NCI-H748 (cell line): ENCODE measurements at regions not wholly inside any gene's neighbourhood (a gene's known extent, or its start where the extent isn't known, plus 50 kb on each side); places are given as distances from the start of the nearest gene placed in this dataset.
"Not testable (repeated sequence)": the region's sequence is repeated elsewhere in the genome, so short reads cannot be mapped to it uniquely, and the experiment has no call there.

Experiments used
- DNase-seq: peaks from one replicate; lab custom pipeline; 2025; ENCODE audit not compliant: unreplicated experiment; lab: John Stamatoyannopoulos, UW

- no peak for DNase-seq
These were observed 263.5 kb upstream of the HDAC4 start for GRCh38 chr2:239664216-239664810.

GRCh38 chr2:239663364-239663924, 262.6 kb upstream of the HDAC4 start:
- no peak for DNase-seq

- DNase-seq, result no peak
These were observed 261.7 kb upstream of the HDAC4 start for GRCh38 chr2:239662413-239663120.

- DNase-seq, result no peak
These were observed 260.8 kb upstream of the HDAC4 start for GRCh38 chr2:239661334-239662312.

- no peak for DNase-seq
These were observed 259.8 kb upstream of the HDAC4 start for GRCh38 chr2:239660390-239661230.

GRCh38 chr2:239657992-239658391, 257.2 kb upstream of the HDAC4 start:
- DNase-seq, result no peak

- no peak for DNase-seq
These were observed 256.4 kb upstream of the HDAC4 start for GRCh38 chr2:239657236-239657635.

GRCh38 chr2:239654266-239654665, 253.4 kb upstream of the HDAC4 start:
- no peak for DNase-seq

GRCh38 chr2:239651859-239652258, 251.0 kb upstream of the HDAC4 start:
- no peak for DNase-seq

GRCh38 chr2:239650674-239651073, 249.9 kb upstream of the HDAC4 start:
- DNase-seq, result no peak

- DNase-seq, result no peak
These were observed 248.5 kb upstream of the HDAC4 start for GRCh38 chr2:239649309-239649708.

- no peak for DNase-seq
These were observed 247.8 kb upstream of the HDAC4 start for GRCh38 chr2:239648607-239649006.

GRCh38 chr2:239647052-239647819, 246.4 kb upstream of the HDAC4 start:
- no peak for DNase-seq

GRCh38 chr2:239646184-239646583, 245.4 kb upstream of the HDAC4 start:
- DNase-seq, result no peak

GRCh38 chr2:239644594-239644993, 243.8 kb upstream of the HDAC4 start:
- not testable (repeated sequence) for DNase-seq

- no peak for DNase-seq
These were observed 243.2 kb upstream of the HDAC4 start for GRCh38 chr2:239644011-239644410.

GRCh38 chr2:239642406-239643004, 241.7 kb upstream of the HDAC4 start:
- DNase-seq, result no peak

GRCh38 chr2:239641904-239642303, 241.1 kb upstream of the HDAC4 start:
- not testable (repeated sequence) for DNase-seq
